GM19372 (cell line): ENCODE measurements at regions not wholly inside any gene's neighbourhood (a gene's known extent, or its start where the extent isn't known, plus 50 kb on each side); places are given as distances from the start of the nearest gene placed in this dataset.

Experiments
- ATAC-seq: cut with Tn5 transposase; IDR thresholded peaks from one replicate; pipeline ENCODE4 v1.9.1; 2021; ENCODE audit warnings: mild to moderate bottlenecking, low read depth, moderate library complexity; ENCODE audit not compliant: unreplicated experiment

DNA sequence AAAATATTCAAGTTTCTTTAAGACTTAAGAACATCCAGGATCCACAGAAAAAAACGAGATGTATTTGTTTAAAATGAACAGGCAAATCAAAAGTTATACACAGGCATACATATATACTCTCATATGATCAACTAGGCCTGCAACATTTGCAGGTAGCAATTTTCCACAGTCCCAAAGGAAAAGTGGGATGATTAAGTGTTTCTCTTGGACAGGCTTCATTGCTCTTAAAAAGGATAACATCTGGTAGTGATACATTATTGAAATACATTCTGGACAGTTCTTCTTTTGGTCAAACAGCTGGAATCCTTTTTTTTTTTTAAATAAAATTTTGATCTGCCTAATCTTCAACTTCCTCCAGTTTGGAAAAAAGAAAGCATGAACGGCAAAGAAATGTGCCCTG is 114.8 kb upstream of the TDRD3 start:
- no peak for ATAC-seq

- no peak for ATAC-seq
Observed at GRCh38 chr13:60282708-60283107, 114.3 kb upstream of the TDRD3 start.

GRCh38 chr13:60286707-60287106 is 110.3 kb upstream of the TDRD3 start:
- no peak for ATAC-seq

- ATAC-seq = no peak
Observed at GRCh38 chr13:60288569-60288968, 108.5 kb upstream of the TDRD3 start.

GRCh38 chr13:60303166-60303565 is 93.9 kb upstream of the TDRD3 start:
- ATAC-seq = no peak

- ATAC-seq = no peak
Observed at GRCh38 chr13:60311527-60311926, 85.5 kb upstream of the TDRD3 start.

DNA sequence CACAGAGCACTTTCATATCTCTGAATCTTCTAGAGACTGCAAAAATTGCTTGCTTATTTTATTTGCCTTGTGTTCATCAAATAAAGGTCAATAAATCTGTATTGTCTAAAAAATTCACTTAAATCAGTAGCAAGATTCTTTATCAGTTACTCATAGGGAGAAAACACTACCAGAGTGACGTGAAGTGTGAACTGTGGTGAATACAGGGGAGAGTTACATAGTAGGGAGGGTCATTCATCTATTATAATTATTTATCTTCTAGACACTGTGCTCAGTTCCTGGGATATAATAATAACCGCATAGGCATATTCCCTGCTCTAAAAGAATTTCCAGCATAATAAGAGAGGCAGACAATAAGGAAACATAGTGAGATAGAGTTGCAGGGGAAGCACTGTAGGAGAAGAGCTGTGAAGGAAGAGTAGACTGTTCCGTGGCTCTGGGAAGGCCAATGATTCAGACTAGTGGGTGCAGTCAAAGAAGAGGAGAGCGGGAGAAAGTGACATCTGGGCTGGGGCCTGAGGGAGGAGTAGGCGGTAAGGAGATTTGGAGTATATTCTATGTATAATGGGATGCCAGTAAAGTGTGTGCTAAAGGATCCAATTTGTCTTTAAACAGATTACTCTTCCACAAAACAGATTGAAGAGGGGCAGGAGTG is 84.0 kb upstream of the TDRD3 start:
- no peak for ATAC-seq

DNA sequence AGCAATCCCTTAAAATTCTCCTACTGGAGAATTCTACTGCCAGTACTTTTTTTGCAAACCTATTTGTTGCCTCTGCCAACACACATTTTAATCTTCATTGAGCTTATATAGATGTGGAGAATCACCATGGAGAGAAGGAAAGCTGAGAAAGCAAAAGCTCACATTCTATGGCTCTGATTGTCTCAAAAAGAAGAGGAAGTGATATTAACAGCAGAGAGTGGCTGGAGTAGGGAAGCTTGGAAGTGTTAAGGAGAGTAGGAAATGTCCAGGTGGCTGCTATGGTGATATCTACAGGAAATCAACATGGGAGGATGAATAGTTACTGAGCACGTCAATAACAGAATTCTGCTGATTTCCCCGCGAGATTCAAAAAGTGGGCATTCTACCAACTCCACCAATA is 78.8 kb upstream of the TDRD3 start:
- no peak for ATAC-seq

DNA sequence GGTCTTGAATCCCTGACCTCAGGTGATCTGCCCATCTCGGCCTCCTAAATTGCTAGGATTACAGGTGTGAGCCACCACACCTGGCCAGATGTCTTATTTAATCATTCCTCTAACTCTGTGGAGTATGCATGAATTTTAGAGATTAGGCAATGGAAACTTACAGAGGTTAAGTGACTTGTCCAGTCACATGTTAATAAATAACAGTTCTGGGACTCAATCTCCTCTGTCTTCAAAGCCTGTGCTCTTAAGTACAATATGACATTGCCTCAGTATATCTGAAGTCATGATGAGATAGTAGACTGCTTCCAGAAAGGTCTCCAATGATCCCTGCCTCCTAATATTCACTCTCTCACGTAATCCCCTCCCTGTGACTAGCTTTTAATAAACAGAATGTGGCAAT is 72.9 kb upstream of the TDRD3 start:
- no peak for ATAC-seq

- no peak for ATAC-seq
Observed at GRCh38 chr13:60326273-60326672, 70.7 kb upstream of the TDRD3 start.

- ATAC-seq = no peak
Observed at GRCh38 chr13:60327511-60327910, 69.5 kb upstream of the TDRD3 start.

- no peak for ATAC-seq
Observed at GRCh38 chr13:60328073-60328472, 68.9 kb upstream of the TDRD3 start.

GRCh38 chr13:60329221-60329923 is 67.6 kb upstream of the TDRD3 start:
- peak; percentile 72 for ATAC-seq

DNA sequence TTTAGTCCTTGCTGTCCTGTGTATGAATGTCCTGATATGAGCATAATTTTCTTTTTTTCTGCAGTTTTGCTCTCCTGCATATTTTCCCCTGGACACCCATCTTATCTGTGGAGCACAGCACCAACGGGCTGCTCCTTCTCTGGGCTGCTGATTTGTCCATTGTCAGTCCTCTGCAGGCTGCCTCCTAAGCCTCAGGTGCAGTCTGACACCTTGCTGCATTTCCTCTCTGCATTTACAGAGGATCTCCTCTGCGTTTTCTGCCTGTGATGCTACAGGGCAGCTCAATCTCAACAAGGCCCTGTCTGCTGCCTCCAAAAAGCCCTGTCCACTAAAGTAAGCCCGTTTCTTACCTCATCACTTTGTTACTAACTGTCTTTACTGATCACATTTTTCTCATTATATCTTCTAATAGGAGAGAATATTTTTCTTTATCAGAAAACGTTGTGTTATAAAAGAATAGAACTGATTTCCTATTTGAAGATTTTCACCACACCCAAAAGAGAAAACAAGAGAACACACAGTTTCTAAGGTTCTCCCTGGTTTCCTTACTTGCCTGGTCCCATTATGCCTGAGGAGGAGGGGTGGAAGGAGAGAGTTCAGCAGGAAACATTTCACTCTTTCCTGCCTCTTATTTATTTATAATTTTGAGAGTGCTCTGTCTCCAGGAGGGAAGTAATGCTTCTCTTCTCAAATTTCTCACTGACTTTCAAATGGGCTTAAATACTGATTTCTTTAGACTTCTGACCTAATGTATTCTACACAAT is 65.6 kb upstream of the TDRD3 start:
- ATAC-seq = no peak

- no peak for ATAC-seq
Observed at GRCh38 chr13:60332682-60333081, 64.3 kb upstream of the TDRD3 start.

DNA sequence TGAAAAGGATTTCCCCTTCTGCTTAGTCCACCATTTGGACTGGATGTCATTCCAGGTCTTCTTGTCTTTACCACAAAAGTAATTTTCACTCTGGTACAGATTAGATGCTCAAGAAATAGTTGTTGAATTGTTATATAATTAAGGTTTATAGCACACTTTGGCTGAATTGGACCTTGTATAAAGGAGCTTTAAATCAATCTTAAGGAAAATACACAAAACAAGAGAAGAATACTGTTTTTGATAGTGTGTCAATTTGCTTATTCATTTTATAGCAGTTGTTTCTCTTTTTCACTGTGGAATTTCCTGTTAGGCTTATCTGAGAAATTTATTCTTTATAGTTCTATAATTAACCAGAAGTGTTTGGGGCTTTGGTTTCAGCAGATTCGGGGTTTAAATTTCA is 62.7 kb upstream of the TDRD3 start:
- ATAC-seq = no peak

DNA sequence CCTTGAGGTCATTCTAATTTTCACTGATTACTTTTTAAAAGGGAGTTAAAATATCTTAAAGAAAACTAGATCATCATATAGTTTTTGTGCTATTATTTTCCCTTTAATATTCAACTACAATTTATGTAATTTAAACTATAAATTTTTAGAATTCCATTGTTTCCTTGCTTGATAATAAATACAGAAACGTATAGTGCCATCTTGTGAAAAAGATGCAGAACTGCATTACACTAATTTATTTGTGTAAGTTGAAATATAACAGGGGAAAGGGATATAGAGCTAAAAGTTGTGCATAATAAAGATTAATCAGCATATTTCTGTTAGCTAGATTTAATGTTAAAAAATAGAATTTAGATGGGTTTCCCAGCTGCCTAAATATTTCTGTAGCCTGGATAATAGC is 61.5 kb upstream of the TDRD3 start:
- ATAC-seq = no peak

- no peak for ATAC-seq
Observed at GRCh38 chr13:60338754-60339153, 58.3 kb upstream of the TDRD3 start.

GRCh38 chr13:60343978-60344377 is 53.0 kb upstream of the TDRD3 start:
- no peak for ATAC-seq

- ATAC-seq = no peak
Observed at GRCh38 chr13:60347174-60347573, 49.8 kb upstream of the TDRD3 start.
